ENCODE measurements at regions not wholly inside any gene's neighbourhood (a gene's known extent, or its start where the extent isn't known, plus 50 kb on each side); places are given as distances from the start of the nearest gene placed in this dataset.

- peaks cover 4 to 18% of the 10 kb centered on the region in 2 donors for H3K4me1 Mint-ChIP-seq
- DNase-seq = no peak
- no peaks in the 10 kb centered on the region for H3K9me3 Mint-ChIP-seq
- H3K36me3 Mint-ChIP-seq = no peaks in the 10 kb centered on the region
- peaks cover 25 to 28% of the 10 kb centered on the region in 2 donors for H3K27me3 Mint-ChIP-seq
- no peak for ATAC-seq (replicated peaks)
- H3K27ac Mint-ChIP-seq = no peak overlapping the region
- H3K4me3 Mint-ChIP-seq = peak overlapping the region; percentile 30 to 32
Measured at GRCh38 chr2:558302-558642, 118.9 kb downstream of the TMEM18 start.

GRCh38 chr2:557635-558301, 119.4 kb downstream of the TMEM18 start:
- Mint-ChIP-seq H3K4me3 (peak overlapping the region; percentile 30 to 32), H3K4me1 (peaks cover 8 to 23% of the 10 kb centered on the region in 2 donors), H3K9me3 (no peaks in the 10 kb centered on the region), H3K36me3 (no peaks in the 10 kb centered on the region), H3K27ac (no peak overlapping the region), H3K27me3 (peaks cover 25 to 28% of the 10 kb centered on the region in 2 donors)
- ATAC-seq (replicated peaks) (no peak), DNase-seq (no peak)

GRCh38 chr2:556485-556884, 120.7 kb downstream of the TMEM18 start:
- Mint-ChIP-seq H3K4me1 (peaks cover 11 to 36% of the 10 kb centered on the region in 2 donors), H3K27ac (no peak overlapping the region), H3K4me3 (no peak overlapping the region), H3K9me3 (no peaks in the 10 kb centered on the region), H3K36me3 (no peaks in the 10 kb centered on the region), H3K27me3 (peaks cover 15 to 28% of the 10 kb centered on the region in 2 donors)
- no peak for DNase-seq
- ATAC-seq (replicated peaks) = no peak

GRCh38 chr2:555164-555922, 121.9 kb downstream of the TMEM18 start:
- H3K27ac Mint-ChIP-seq = no peak overlapping the region
- no peaks in the 10 kb centered on the region for H3K36me3 Mint-ChIP-seq
- H3K4me1 Mint-ChIP-seq = peaks cover 18 to 48% of the 10 kb centered on the region in 2 donors
- no peak overlapping the region for H3K4me3 Mint-ChIP-seq
- no peak for DNase-seq
- H3K27me3 Mint-ChIP-seq = peaks cover 13 to 28% of the 10 kb centered on the region in 2 donors
- H3K9me3 Mint-ChIP-seq = no peaks in the 10 kb centered on the region
- no peak for ATAC-seq (replicated peaks)

GRCh38 chr2:554444-554843, 122.8 kb downstream of the TMEM18 start:
- H3K9me3 Mint-ChIP-seq = no peaks in the 10 kb centered on the region
- no peaks in the 10 kb centered on the region for H3K36me3 Mint-ChIP-seq
- peak overlapping the region in 1 of 2 donors; percentile 19 for H3K4me3 Mint-ChIP-seq
- peaks cover 13 to 28% of the 10 kb centered on the region in 2 donors for H3K27me3 Mint-ChIP-seq
- peaks cover 20 to 52% of the 10 kb centered on the region in 2 donors for H3K4me1 Mint-ChIP-seq
- ATAC-seq (replicated peaks) (peak in 1 of 2 donors; percentile 70), DNase-seq (no peak)
- H3K27ac Mint-ChIP-seq = no peak overlapping the region

- H3K4me3 Mint-ChIP-seq = peak overlapping the region in 1 of 2 donors; percentile 69
- peaks cover under 1 to 18% of the 10 kb centered on the region in 2 donors for H3K27me3 Mint-ChIP-seq
- peaks cover 20 to 52% of the 10 kb centered on the region in 2 donors for H3K4me1 Mint-ChIP-seq
- H3K36me3 Mint-ChIP-seq = no peaks in the 10 kb centered on the region
- no peaks in the 10 kb centered on the region for H3K9me3 Mint-ChIP-seq
- DNase-seq (no peak), ATAC-seq (replicated peaks) (no peak)
- H3K27ac Mint-ChIP-seq = no peak overlapping the region
Measured at GRCh38 chr2:552906-553305, 124.3 kb downstream of the TMEM18 start.

GRCh38 chr2:551621-552020, 125.6 kb downstream of the TMEM18 start:
- Mint-ChIP-seq H3K4me3 (peak overlapping the region in 1 of 2 donors; percentile 46), H3K9me3 (no peaks in the 10 kb centered on the region), H3K27me3 (peaks cover 10 to 21% of the 10 kb centered on the region in 2 donors), H3K36me3 (no peaks in the 10 kb centered on the region), H3K27ac (no peak overlapping the region), H3K4me1 (peaks cover 20 to 52% of the 10 kb centered on the region in 2 donors)
- DNase-seq (no peak), ATAC-seq (replicated peaks) (no peak)

GRCh38 chr2:550860-551567, 126.2 kb downstream of the TMEM18 start:
- H3K4me3 Mint-ChIP-seq = peak overlapping the region in 1 of 2 donors; percentile 46
- ATAC-seq (replicated peaks) = peak; percentile 31 to 83

GRCh38 chr2:545711-546650, 131.2 kb downstream of the TMEM18 start:
- Mint-ChIP-seq H3K27me3 (peaks cover 36 to 37% of the 10 kb centered on the region in 2 donors), H3K27ac (no peak overlapping the region), H3K4me3 (no peak overlapping the region), H3K9me3 (no peaks in the 10 kb centered on the region), H3K36me3 (no peaks in the 10 kb centered on the region), H3K4me1 (peaks cover 8 to 10% of the 10 kb centered on the region in 2 donors)
- DNase-seq (no peak), ATAC-seq (replicated peaks) (no peak)

More at GRCh38 chr2:550860-551567, 126.2 kb downstream of the TMEM18 start:
- H3K27ac Mint-ChIP-seq = no peak overlapping the region
- H3K4me1 Mint-ChIP-seq = peaks cover 20 to 52% of the 10 kb centered on the region in 2 donors
- peaks cover 13 to 24% of the 10 kb centered on the region in 2 donors for H3K27me3 Mint-ChIP-seq
- no peaks in the 10 kb centered on the region for H3K36me3 Mint-ChIP-seq
- H3K9me3 Mint-ChIP-seq = no peaks in the 10 kb centered on the region
- DNase-seq = no peak

- no peaks in the 10 kb centered on the region for H3K9me3 Mint-ChIP-seq
Measured at GRCh38 chr2:545228-545627, 132.0 kb downstream of the TMEM18 start.

GRCh38 chr2:538646-539045, 138.6 kb downstream of the TMEM18 start:
- no peak overlapping the region for H3K27ac Mint-ChIP-seq
- H3K4me1 Mint-ChIP-seq = no peaks in the 10 kb centered on the region
- peaks cover 33 to 41% of the 10 kb centered on the region in 2 donors for H3K27me3 Mint-ChIP-seq
- no peaks in the 10 kb centered on the region for H3K36me3 Mint-ChIP-seq
- H3K9me3 Mint-ChIP-seq = peaks cover 10 to 12% of the 10 kb centered on the region in 2 donors
- no peak overlapping the region for H3K4me3 Mint-ChIP-seq
- ATAC-seq (replicated peaks) (no peak), DNase-seq (no peak)

More at GRCh38 chr2:545228-545627, 132.0 kb downstream of the TMEM18 start:
- peaks cover 1 to 3% of the 10 kb centered on the region in 2 donors for H3K4me1 Mint-ChIP-seq
- H3K27ac Mint-ChIP-seq = no peak overlapping the region
- H3K36me3 Mint-ChIP-seq = no peaks in the 10 kb centered on the region
- H3K4me3 Mint-ChIP-seq = no peak overlapping the region
- ATAC-seq (replicated peaks) (no peak), DNase-seq (no peak)
- H3K27me3 Mint-ChIP-seq = peaks cover 36 to 39% of the 10 kb centered on the region in 2 donors

- DNase-seq = no peak
- Mint-ChIP-seq H3K36me3 (no peaks in the 10 kb centered on the region), H3K9me3 (peaks cover 15 to 17% of the 10 kb centered on the region in 2 donors), H3K27me3 (peaks cover 34 to 42% of the 10 kb centered on the region in 2 donors), H3K4me3 (no peak overlapping the region), H3K27ac (no peak overlapping the region), H3K4me1 (no peaks in the 10 kb centered on the region)
- ATAC-seq (replicated peaks) = no peak
Measured at GRCh38 chr2:535222-535621, 142.0 kb downstream of the TMEM18 start.

- Mint-ChIP-seq H3K4me3 (no peak overlapping the region), H3K27me3 (peaks cover 16 to 20% of the 10 kb centered on the region in 2 donors), H3K36me3 (peaks cover 0 to 3% of the 10 kb centered on the region in 2 donors), H3K27ac (no peak overlapping the region), H3K4me1 (no peaks in the 10 kb centered on the region), H3K9me3 (peaks cover 8 to 9% of the 10 kb centered on the region in 2 donors)
- DNase-seq (no peak), ATAC-seq (replicated peaks) (no peak)
Measured at GRCh38 chr2:529852-530251, 147.4 kb downstream of the TMEM18 start.
